ENCODE measurements at regions not wholly inside any gene's neighbourhood (a gene's known extent, or its start where the extent isn't known, plus 50 kb on each side); places are given as distances from the start of the nearest gene placed in this dataset.

- H4K20me1 ChIP-seq (ENCODE audit: insufficient read depth, low read length): no peaks in the 10 kb centered on the region
- H3K9ac ChIP-seq (ENCODE audit: low read depth, low read length): no peak overlapping the region
- ATAC-seq (ENCODE audit: insufficient read depth, low read depth) (no peak), DNase-seq (no peak)
- H3K36me3 ChIP-seq (ENCODE audit: insufficient read depth, low read length): no peaks in the 10 kb centered on the region
- no peaks in the 10 kb centered on the region for H3K79me2 ChIP-seq (ENCODE audit: insufficient read depth, low read length)
- H2AFZ ChIP-seq (ENCODE audit: low read depth, low read length): no peak overlapping the region
- H3K4me2 ChIP-seq (ENCODE audit: insufficient read depth, low read length): no peak overlapping the region
- H3K4me1 ChIP-seq (ENCODE audit: insufficient read depth, low read length): no peaks in the 10 kb centered on the region
- H3K27me3 ChIP-seq (ENCODE audit: insufficient read depth, low read length, poor library complexity): peaks cover 5% of the 10 kb centered on the region
- no peak overlapping the region for H3K4me3 ChIP-seq (ENCODE audit: low read depth in 1 of 2, low read length in 2 of 2)
- TF ChIP-seq EZH2 (IDR thresholded peaks at IDR 0.05; ENCODE audit: borderline replicate concordance, low read depth, low read length, severe bottlenecking) (no peak), CTCF (IDR thresholded peaks at IDR 0.05; ENCODE audit: borderline replicate concordance, extremely low read depth, low read length, poor library complexity, severe bottlenecking) (no peak)
- H3K9me3 ChIP-seq (ENCODE audit: insufficient read depth, low read length, severe bottlenecking): no peaks in the 10 kb centered on the region
- H3K27ac ChIP-seq (ENCODE audit: low read length): no peak overlapping the region
These were observed 372.7 kb downstream of the ICE1 start for GRCh38 chr5:5795074-5795771.

GRCh38 chr5:5794118-5794560 is 371.7 kb downstream of the ICE1 start:
- Histone ChIP-seq H3K27ac (ENCODE audit: low read length) (no peak overlapping the region), H3K27me3 (ENCODE audit: insufficient read depth, low read length, poor library complexity) (peaks cover 5% of the 10 kb centered on the region), H4K20me1 (ENCODE audit: insufficient read depth, low read length) (no peaks in the 10 kb centered on the region), H3K9ac (ENCODE audit: low read depth, low read length) (no peak overlapping the region), H3K4me3 (ENCODE audit: low read depth in 1 of 2, low read length in 2 of 2) (no peak overlapping the region), H3K79me2 (ENCODE audit: insufficient read depth, low read length) (no peaks in the 10 kb centered on the region), H2AFZ (ENCODE audit: low read depth, low read length) (no peak overlapping the region), H3K36me3 (ENCODE audit: insufficient read depth, low read length) (no peaks in the 10 kb centered on the region), H3K4me2 (ENCODE audit: insufficient read depth, low read length) (no peak overlapping the region), H3K9me3 (ENCODE audit: insufficient read depth, low read length, severe bottlenecking) (no peaks in the 10 kb centered on the region), H3K4me1 (ENCODE audit: insufficient read depth, low read length) (no peaks in the 10 kb centered on the region)
- no peak for ATAC-seq (ENCODE audit: insufficient read depth, low read depth)
- DNase-seq: no peak
- TF ChIP-seq CTCF (IDR thresholded peaks at IDR 0.05; ENCODE audit: borderline replicate concordance, extremely low read depth, low read length, poor library complexity, severe bottlenecking) (no peak), EZH2 (IDR thresholded peaks at IDR 0.05; ENCODE audit: borderline replicate concordance, low read depth, low read length, severe bottlenecking) (no peak)

- Histone ChIP-seq H3K36me3 (ENCODE audit: insufficient read depth, low read length) (no peaks in the 10 kb centered on the region), H3K79me2 (ENCODE audit: insufficient read depth, low read length) (no peaks in the 10 kb centered on the region), H2AFZ (ENCODE audit: low read depth, low read length) (no peak overlapping the region), H3K4me2 (ENCODE audit: insufficient read depth, low read length) (no peak overlapping the region), H3K27me3 (ENCODE audit: insufficient read depth, low read length, poor library complexity) (peaks cover 5% of the 10 kb centered on the region), H3K9ac (ENCODE audit: low read depth, low read length) (no peak overlapping the region), H3K4me1 (ENCODE audit: insufficient read depth, low read length) (no peaks in the 10 kb centered on the region), H3K9me3 (ENCODE audit: insufficient read depth, low read length, severe bottlenecking) (no peaks in the 10 kb centered on the region), H3K27ac (ENCODE audit: low read length) (no peak overlapping the region), H4K20me1 (ENCODE audit: insufficient read depth, low read length) (no peaks in the 10 kb centered on the region), H3K4me3 (ENCODE audit: low read depth in 1 of 2, low read length in 2 of 2) (no peak overlapping the region)
- ATAC-seq (ENCODE audit: insufficient read depth, low read depth) (no peak), DNase-seq (no peak)
- TF ChIP-seq CTCF (IDR thresholded peaks at IDR 0.05; ENCODE audit: borderline replicate concordance, extremely low read depth, low read length, poor library complexity, severe bottlenecking) (no peak), EZH2 (IDR thresholded peaks at IDR 0.05; ENCODE audit: borderline replicate concordance, low read depth, low read length, severe bottlenecking) (no peak)
These were observed 371.0 kb downstream of the ICE1 start for GRCh38 chr5:5793242-5794117.
